Endothelial cell of umbilical vein (primary cell): ENCODE measurements at regions not wholly inside any gene's neighbourhood (a gene's known extent, or its start where the extent isn't known, plus 50 kb on each side); places are given as distances from the start of the nearest gene placed in this dataset.

Experiments
- BruUV-seq: library from RNA; stranded (reverse); fragments of 400-500 nt; replicated peaks from 2 replicates; lab custom pipeline; 2021; lab: Mats Ljungman, UMichigan
- CTCF ChIA-PET: fragments of 300-600, 350-600 bp; sonication (Branson Sonifier 250); formaldehyde crosslinking; loops from one replicate; lab custom pipeline; 2021; ENCODE audit warnings: antibody characterized with exemption, inconsistent platforms; lab: Charles Lee
- POLR2A ChIA-PET: fragments of 300-600, 350-600 bp; sonication (Branson Sonifier 250); formaldehyde crosslinking; loops from one replicate; lab custom pipeline; 2021; ENCODE audit warnings: antibody characterized with exemption, inconsistent platforms; lab: Charles Lee
- DNase-seq: peaks from one replicate; pipeline ENCODE4 v3.0.0-alpha.2; 2011; ENCODE audit warnings: low read depth, low spot score
- FAIRE-seq: peaks from 2 replicates; lab custom pipeline; 2011; peaks lifted over from hg19 to GRCh38; lab: Jason Lieb, UNC
- H2AFZ ChIP-seq: 2 replicates; pipeline ENCODE4 v1.6.0; 2012; ENCODE audit warnings: low read depth, low read length, control low read depth, inconsistent platforms
- H3K27ac ChIP-seq: 2 replicates; pipeline ENCODE4 v1.5.1; 2011; ENCODE audit warnings: low read depth, mild to moderate bottlenecking, control low read depth, low read length, moderate library complexity; ENCODE audit not compliant: insufficient read depth
- H3K27me3 ChIP-seq, 2 experiments: 2 replicates each; pipeline versions ENCODE4 v1.6.0 to v1.6.1; 2011; ENCODE audit warnings: low read length in 2 of 2, mixed read lengths in 1 of 2; ENCODE audit not compliant: control insufficient read depth in 2 of 2, insufficient read depth in 2 of 2
- H3K36me3 ChIP-seq, 2 experiments: 2 replicates in 1 of 2; 3 replicates in 1 of 2; pipeline ENCODE4 v1.5.1; 2011; ENCODE audit warnings: low read length in 2 of 2, mild to moderate bottlenecking in 1 of 2, moderate library complexity in 1 of 2; ENCODE audit not compliant: control insufficient read depth in 2 of 2, insufficient read depth in 2 of 2; ENCODE audit errors: extremely low read depth in 1 of 2
- H3K4me1 ChIP-seq: 3 replicates; pipeline ENCODE4 v1.5.1; 2011; ENCODE audit warnings: mild to moderate bottlenecking, low read length; ENCODE audit not compliant: control insufficient read depth, insufficient read depth; ENCODE audit errors: extremely low read depth
- H3K4me2 ChIP-seq: 2 replicates; pipeline ENCODE4 v1.6.1; 2011; ENCODE audit warnings: low read length, control low read depth, mixed read lengths; ENCODE audit not compliant: insufficient read depth
- H3K4me3 ChIP-seq, 3 experiments: fragments of 200-600 bp in 1 of 3; sonication (generic), shearing (Covaris generic) in 1 of 3; replicated peaks in 1 of 3; 2 replicates each; pipeline ENCODE4 v1.5.1; 2011 to 2016; ENCODE audit warnings: control low read depth in 3 of 3, low read length in 3 of 3, mild to moderate bottlenecking in 2 of 3, inconsistent platforms in 1 of 3, low read depth in 1 of 3, moderate library complexity in 1 of 3; ENCODE audit not compliant: insufficient read depth in 1 of 3
- H3K79me2 ChIP-seq: 2 replicates; pipeline ENCODE4 v1.6.0; 2012; ENCODE audit warnings: low read length, inconsistent platforms; ENCODE audit not compliant: control insufficient read depth, insufficient read depth
- H3K9ac ChIP-seq: replicated peaks from 2 replicates; pipeline ENCODE3; 2011; ENCODE audit warnings: low read length, control low read depth; ENCODE audit not compliant: insufficient read depth; ENCODE audit errors: extremely low read depth
- H3K9me1 ChIP-seq: replicated peaks from 3 replicates; pipeline ENCODE4 v1.6.0; 2011; ENCODE audit warnings: mild to moderate bottlenecking, low read length; ENCODE audit not compliant: control insufficient read depth, insufficient read depth; ENCODE audit errors: extremely low read depth
- H3K9me3 ChIP-seq: replicated peaks from 2 replicates; pipeline ENCODE4 v1.5.1; 2012; ENCODE audit warnings: low read length, inconsistent platforms; ENCODE audit not compliant: control insufficient read depth, insufficient read depth
- H4K20me1 ChIP-seq: replicated peaks from 2 replicates; pipeline ENCODE3; 2011; ENCODE audit warnings: mild to moderate bottlenecking, low read length; ENCODE audit not compliant: control insufficient read depth, insufficient read depth; ENCODE audit errors: extremely low read depth
- CTCF ChIP-seq, 2 donors: IDR thresholded peaks; 1 replicate in 1 of 2; 2 replicates in 1 of 2; pipeline ENCODE4 v1.5.1; 2011; ENCODE audit warnings: low read length in 2 of 2, mild to moderate bottlenecking in 2 of 2, moderate library complexity in 2 of 2, control low read depth in 1 of 2, inconsistent platforms in 1 of 2, low read depth in 1 of 2; ENCODE audit not compliant: insufficient read depth in 1 of 2; ENCODE audit errors: extremely low read depth in 1 of 2
- EZH2 ChIP-seq: IDR thresholded peaks from 2 replicates; pipeline ENCODE4 v1.6.1; 2012; ENCODE audit warnings: borderline replicate concordance, low read depth, mild to moderate bottlenecking, moderate library complexity, low read length, inconsistent platforms; ENCODE audit not compliant: severe bottlenecking
- FOS ChIP-seq: IDR thresholded peaks from 2 replicates; pipeline ENCODE4 v1.6.1; 2011; ENCODE audit warnings: mild to moderate bottlenecking, low read length, moderate library complexity, borderline replicate concordance; ENCODE audit not compliant: insufficient read depth
- GATA2 ChIP-seq: IDR thresholded peaks from 2 replicates; pipeline ENCODE4 v1.7.0; 2011; ENCODE audit warnings: low read depth, mild to moderate bottlenecking, moderate library complexity, mixed read lengths, low read length; ENCODE audit not compliant: insufficient read length, insufficient read depth
- JUN ChIP-seq: IDR thresholded peaks from 2 replicates; pipeline ENCODE4 v1.6.1; 2011; ENCODE audit warnings: borderline replicate concordance, low read depth; ENCODE audit not compliant: insufficient read length, insufficient read depth
- MAX ChIP-seq: IDR thresholded peaks from 2 replicates; pipeline ENCODE4 v1.6.1; 2011; ENCODE audit not compliant: insufficient read depth, insufficient read length
- MYC ChIP-seq: IDR thresholded peaks from one replicate; pipeline ENCODE4 v1.6.1; 2011; ENCODE audit warnings: mild to moderate bottlenecking, low read depth, low read length
- POLR2A ChIP-seq: IDR thresholded peaks from 2 replicates; pipeline ENCODE4 v1.6.1; 2012; ENCODE audit warnings: low read depth, mild to moderate bottlenecking, control low read depth, low read length
- POLR2AphosphoS5 ChIP-seq: IDR thresholded peaks from 2 replicates; pipeline ENCODE4 v1.6.1; 2012; ENCODE audit warnings: low read depth, mild to moderate bottlenecking, control low read depth, low read length, moderate library complexity; ENCODE audit not compliant: insufficient read depth
- dilution Hi-C: fragments of 300-500 bp; cut with MboI; formaldehyde crosslinking; loops from one replicate; pipeline ENCODE4 v1.15.0; 2019; ENCODE audit warnings: low sequenced_read_pairs; ENCODE audit not compliant: extremely low pct_ligation_motif_present
- intact Hi-C: fragments of 100-400 bp; cut with micrococcal nuclease; formaldehyde crosslinking; loops from one replicate; pipeline ENCODE4 v1.10.0; 2022

DNA sequence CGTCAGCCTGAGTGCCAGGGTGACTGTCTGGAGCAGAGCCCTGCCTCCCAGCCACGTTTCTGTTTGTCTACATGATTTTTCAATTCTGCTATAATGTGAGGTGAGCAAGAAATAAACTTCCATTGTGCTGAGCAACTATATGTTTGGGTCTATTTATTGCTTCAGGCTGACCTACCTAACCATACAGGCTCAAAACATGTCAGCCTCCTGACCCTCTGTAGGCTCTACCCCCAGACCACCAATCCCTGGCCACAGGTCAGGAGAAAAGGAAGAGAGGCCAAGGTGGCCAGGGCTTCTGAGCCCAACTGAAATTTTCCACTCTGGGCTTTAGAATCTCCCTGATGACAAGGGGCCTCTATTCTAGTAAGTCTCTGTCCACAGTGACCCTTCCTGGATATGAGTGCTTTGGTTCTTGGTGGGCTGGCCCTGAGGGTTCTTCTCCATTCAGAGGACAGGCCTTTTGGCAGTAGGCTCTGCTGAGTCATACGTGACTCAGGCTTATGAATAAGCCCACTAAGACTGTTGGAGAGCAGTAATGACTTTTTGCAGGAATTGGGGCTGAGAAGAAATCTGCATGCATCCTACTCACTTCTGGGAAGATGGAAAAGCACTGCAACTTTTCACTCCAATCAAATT lies 117.2 kb upstream of the TBCA start:
- H3K9me1 ChIP-seq: no peaks in the 10 kb centered on the region
- no peaks in the 10 kb centered on the region for H3K79me2 ChIP-seq
- H3K36me3 ChIP-seq: no peaks in the 10 kb centered on the region
- H4K20me1 ChIP-seq: no peaks in the 10 kb centered on the region
- no peak overlapping the region for H3K4me3 ChIP-seq
- TSS peak; percentile 14 for BruUV-seq
- peak; percentile 87 for DNase-seq
- H3K27me3 ChIP-seq: no peaks in the 10 kb centered on the region
- dilution Hi-C loops (no loop called here), intact Hi-C loops (loop anchor here (1.0 kb wide), 1 partner anchor 11 kb away; no protein-coding TSS in a partner anchor)
- POLR2A ChIA-PET: no interaction called here
- FAIRE-seq: peak; percentile 97
- peaks cover 3% of the 10 kb centered on the region for H3K4me1 ChIP-seq
- peak overlapping the region; percentile 41 for H2AFZ ChIP-seq
- no peak overlapping the region for H3K9ac ChIP-seq
- peak overlapping the region; percentile 21 for H3K27ac ChIP-seq
- H3K4me2 ChIP-seq: no peak overlapping the region
- TF ChIP-seq POLR2AphosphoS5 (peak; percentile 60), GATA2 (no peak), POLR2A (no peak), MYC (no peak), EZH2 (no peak), FOS (peak; percentile 99), MAX (no peak), JUN (peak; percentile 91), CTCF (IDR thresholded peaks at IDR 0.05; ENCODE audit: extremely low read depth in 1 of 2, insufficient read depth in 1 of 2, low read depth in 1 of 2, low read length in 2 of 2) (no peak)
- CTCF ChIA-PET: no interaction called here
- H3K9me3 ChIP-seq: no peaks in the 10 kb centered on the region
